Smooth muscle cell (in vitro differentiated cells): ENCODE measurements at regions not wholly inside any gene's neighbourhood (a gene's known extent, or its start where the extent isn't known, plus 50 kb on each side); places are given as distances from the start of the nearest gene placed in this dataset.

Source experiments
- DNase-seq: peaks from one replicate; lab custom pipeline; 2025; ENCODE audit not compliant: unreplicated experiment; lab: John Stamatoyannopoulos, UW
- H2AFZ ChIP-seq: fragments of 200-600 bp; sonication (generic); 2 replicates; pipeline ENCODE4 v1.6.0; 2016; ENCODE audit warnings: antibody characterized with exemption, low read depth, mild to moderate bottlenecking
- H3F3A ChIP-seq: fragments of 200-600 bp; sonication (generic); 2 replicates; pipeline ENCODE4 v1.6.0; 2017; ENCODE audit warnings: antibody characterized with exemption, low read depth
- H3K27ac ChIP-seq: fragments of 200-600 bp; sonication (generic); 2 replicates; pipeline ENCODE4 v1.5.1; 2016; ENCODE audit warnings: low read depth, mild to moderate bottlenecking
- H3K27me3 ChIP-seq: fragments of 200-600 bp; sonication (generic); 2 replicates; pipeline ENCODE4 v1.6.1; 2016; ENCODE audit warnings: low read depth, mild to moderate bottlenecking
- H3K36me3 ChIP-seq: fragments of 200-600 bp; sonication (generic); 2 replicates; pipeline ENCODE4 v1.5.1; 2016; ENCODE audit warnings: low read depth
- H3K4me1 ChIP-seq: fragments of 200-600 bp; sonication (generic); 2 replicates; pipeline ENCODE4 v1.5.1; 2016; ENCODE audit warnings: low read depth
- H3K4me2 ChIP-seq: fragments of 200-600 bp; sonication (generic); 2 replicates; pipeline ENCODE4 v1.6.0; 2016; ENCODE audit warnings: mild to moderate bottlenecking
- H3K4me3 ChIP-seq: fragments of 200-600 bp; sonication (generic); 2 replicates; pipeline ENCODE4 v1.5.1; 2016; ENCODE audit warnings: mild to moderate bottlenecking
- H3K79me2 ChIP-seq: fragments of 200-600 bp; sonication (generic); 2 replicates; pipeline ENCODE4 v1.6.0; 2016; ENCODE audit warnings: low read depth, mild to moderate bottlenecking
- H3K9ac ChIP-seq: fragments of 200-600 bp; sonication (generic); 2 replicates; pipeline ENCODE4 v1.6.0; 2016; ENCODE audit warnings: low read depth
- H3K9me3 ChIP-seq: fragments of 200-600 bp; sonication (generic); replicated peaks from 2 replicates; pipeline ENCODE4 v1.5.1; 2016; ENCODE audit warnings: low read depth
- H4K20me1 ChIP-seq: fragments of 200-600 bp; sonication (generic); 2 replicates; pipeline ENCODE4 v1.6.0; 2016; ENCODE audit warnings: low read depth
- WGBS: methylation state at CpG from one replicate; pipeline ENCODE4 v1.1.7; 2016; ENCODE audit warnings: low lambda C conversion rate; 5-methylcytosine and 5-hydroxymethylcytosine counted together
- TF ChIP-seq, protein P1 (sequence below): fragments of 200-600 bp; sonication (generic); IDR thresholded peaks from 2 replicates; pipeline ENCODE4 v1.5.1; 2017; ENCODE audit warnings: borderline replicate concordance, mild to moderate bottlenecking, antibody characterized with exemption; ENCODE audit not compliant: insufficient read depth, poor library complexity, severe bottlenecking

DNA sequence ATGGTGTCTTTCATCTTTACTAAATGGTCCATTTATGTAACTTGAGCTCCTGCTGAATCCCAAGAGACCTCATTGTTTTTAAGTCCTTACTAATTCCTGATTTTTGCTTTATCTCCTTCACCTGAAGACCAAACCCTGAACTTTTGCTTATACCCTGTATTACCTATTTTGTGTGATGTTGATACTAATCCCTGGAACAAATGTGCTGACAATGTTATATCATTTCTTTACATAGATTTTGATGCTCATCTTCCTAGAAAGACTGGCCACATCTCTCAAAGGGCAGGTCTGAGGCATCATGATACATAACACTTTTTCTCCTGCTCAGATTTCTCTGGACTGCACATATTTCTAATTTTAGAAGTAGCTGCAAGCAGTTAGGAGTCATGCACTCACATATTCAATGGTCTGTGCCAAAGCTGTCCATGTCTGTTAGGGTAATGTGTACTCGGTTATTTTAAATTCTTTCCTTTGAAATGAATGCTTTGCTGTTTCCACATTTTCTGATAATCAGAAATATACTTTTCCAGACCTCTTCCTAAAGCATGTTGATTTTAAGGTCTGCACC, 427.9 kb upstream of the HNRNPA3 start:
- TF ChIP-seq, protein P1, sequence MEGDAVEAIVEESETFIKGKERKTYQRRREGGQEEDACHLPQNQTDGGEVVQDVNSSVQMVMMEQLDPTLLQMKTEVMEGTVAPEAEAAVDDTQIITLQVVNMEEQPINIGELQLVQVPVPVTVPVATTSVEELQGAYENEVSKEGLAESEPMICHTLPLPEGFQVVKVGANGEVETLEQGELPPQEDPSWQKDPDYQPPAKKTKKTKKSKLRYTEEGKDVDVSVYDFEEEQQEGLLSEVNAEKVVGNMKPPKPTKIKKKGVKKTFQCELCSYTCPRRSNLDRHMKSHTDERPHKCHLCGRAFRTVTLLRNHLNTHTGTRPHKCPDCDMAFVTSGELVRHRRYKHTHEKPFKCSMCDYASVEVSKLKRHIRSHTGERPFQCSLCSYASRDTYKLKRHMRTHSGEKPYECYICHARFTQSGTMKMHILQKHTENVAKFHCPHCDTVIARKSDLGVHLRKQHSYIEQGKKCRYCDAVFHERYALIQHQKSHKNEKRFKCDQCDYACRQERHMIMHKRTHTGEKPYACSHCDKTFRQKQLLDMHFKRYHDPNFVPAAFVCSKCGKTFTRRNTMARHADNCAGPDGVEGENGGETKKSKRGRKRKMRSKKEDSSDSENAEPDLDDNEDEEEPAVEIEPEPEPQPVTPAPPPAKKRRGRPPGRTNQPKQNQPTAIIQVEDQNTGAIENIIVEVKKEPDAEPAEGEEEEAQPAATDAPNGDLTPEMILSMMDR, result no peak
- H3K9ac ChIP-seq, result no peak overlapping the region
- no peak overlapping the region for H3K27ac ChIP-seq
- no peaks in the 10 kb centered on the region for H3F3A ChIP-seq
- WGBS, result 92% methylated on average over 1 of the region's 1 CpG
- no peaks in the 10 kb centered on the region for H3K27me3 ChIP-seq
- no peaks in the 10 kb centered on the region for H3K36me3 ChIP-seq
- H3K4me2 ChIP-seq, result no peak overlapping the region
- no peak overlapping the region for H2AFZ ChIP-seq
- no peaks in the 10 kb centered on the region for H4K20me1 ChIP-seq
- no peaks in the 10 kb centered on the region for H3K9me3 ChIP-seq
- no peak overlapping the region for H3K4me3 ChIP-seq
- DNase-seq, result no peak
- H3K4me1 ChIP-seq, result no peaks in the 10 kb centered on the region
- no peaks in the 10 kb centered on the region for H3K79me2 ChIP-seq

DNA sequence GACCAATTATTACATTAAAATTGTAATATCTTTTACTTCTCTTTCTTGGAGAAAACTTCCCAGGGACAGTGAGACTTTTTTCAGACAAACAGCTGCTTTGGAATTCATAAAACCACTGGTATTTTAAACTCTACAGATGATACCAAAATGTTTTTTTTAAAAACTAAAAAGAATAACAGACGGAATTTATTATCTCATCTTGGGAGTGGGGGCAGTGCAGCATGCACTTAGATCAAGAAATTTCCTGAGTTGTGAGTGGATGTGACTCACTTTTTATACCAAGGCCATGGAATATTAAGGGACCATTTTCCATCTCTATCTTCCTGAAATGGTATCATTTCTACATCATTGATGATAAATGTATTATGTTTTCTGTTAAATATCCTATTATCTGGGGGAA, 422.8 kb upstream of the HNRNPA3 start:
- no peaks in the 10 kb centered on the region for H3F3A ChIP-seq
- DNase-seq, result no peak
- H3K36me3 ChIP-seq, result no peaks in the 10 kb centered on the region
- H4K20me1 ChIP-seq, result no peaks in the 10 kb centered on the region
- no peak overlapping the region for H2AFZ ChIP-seq
- H3K4me1 ChIP-seq, result no peaks in the 10 kb centered on the region
- H3K4me2 ChIP-seq, result no peak overlapping the region
- H3K79me2 ChIP-seq, result no peaks in the 10 kb centered on the region
- H3K27me3 ChIP-seq, result peaks cover 3% of the 10 kb centered on the region
- no peaks in the 10 kb centered on the region for H3K9me3 ChIP-seq
- TF ChIP-seq, protein P1, result no peak
- H3K4me3 ChIP-seq, result no peak overlapping the region
- WGBS, result 43% methylated on average over 1 of the region's 1 CpG
- H3K27ac ChIP-seq, result no peak overlapping the region
- no peak overlapping the region for H3K9ac ChIP-seq

DNA sequence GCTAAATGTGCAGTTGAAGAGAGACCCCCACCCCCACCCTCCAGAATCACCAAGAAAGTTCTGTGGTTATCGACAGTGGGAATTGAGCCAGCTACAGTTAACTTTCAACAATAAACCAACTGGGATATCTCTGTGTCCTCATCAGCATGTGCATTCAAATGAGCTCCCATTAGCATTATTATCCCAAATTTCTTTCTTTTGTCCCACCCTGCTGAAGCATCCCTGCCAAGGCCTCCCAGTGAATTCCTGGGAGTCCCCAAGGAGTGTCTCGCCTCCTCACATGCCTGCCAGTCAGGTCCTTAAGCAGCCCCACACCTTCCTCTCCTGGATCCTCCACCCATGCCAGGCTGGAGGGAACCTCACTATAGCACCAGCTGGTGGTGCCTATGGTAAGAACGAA, 422.1 kb upstream of the HNRNPA3 start:
- H3K4me3 ChIP-seq, result no peak overlapping the region
- H3K4me1 ChIP-seq, result no peaks in the 10 kb centered on the region
- no peak overlapping the region for H3K9ac ChIP-seq
- H3K36me3 ChIP-seq, result no peaks in the 10 kb centered on the region
- H3K4me2 ChIP-seq, result no peak overlapping the region
- DNase-seq, result no peak
- H3K9me3 ChIP-seq, result no peaks in the 10 kb centered on the region
- no peaks in the 10 kb centered on the region for H3F3A ChIP-seq
- no peak overlapping the region for H3K27ac ChIP-seq
- TF ChIP-seq, protein P1, result no peak
- H3K27me3 ChIP-seq, result peaks cover 7% of the 10 kb centered on the region
- no peaks in the 10 kb centered on the region for H4K20me1 ChIP-seq
- no peak overlapping the region for H2AFZ ChIP-seq
- H3K79me2 ChIP-seq, result no peaks in the 10 kb centered on the region
- WGBS, result 91% methylated on average over 3 of the region's 3 CpGs

DNA sequence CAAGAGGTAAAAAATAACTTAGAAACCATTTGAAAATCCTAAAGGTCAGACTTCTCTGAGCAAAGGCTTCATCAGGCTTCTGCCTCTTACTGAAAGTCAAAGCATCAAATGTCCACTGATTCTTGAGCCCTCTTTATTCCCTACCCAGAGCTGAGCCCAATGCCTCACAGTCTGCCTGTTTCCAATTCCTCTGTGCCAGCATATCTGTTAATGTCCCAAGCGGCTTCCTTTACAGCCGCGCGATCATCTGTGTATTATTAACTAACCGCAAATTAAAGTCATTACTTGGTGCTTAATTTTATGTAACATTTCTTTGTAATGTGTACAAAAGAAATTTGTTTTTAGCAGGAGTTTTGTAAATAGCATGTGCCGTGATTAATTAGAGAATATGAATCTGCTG, 418.8 kb upstream of the HNRNPA3 start:
- H4K20me1 ChIP-seq, result no peaks in the 10 kb centered on the region
- H3F3A ChIP-seq, result no peaks in the 10 kb centered on the region
- H3K9me3 ChIP-seq, result no peaks in the 10 kb centered on the region
- H3K27me3 ChIP-seq, result peaks cover 7% of the 10 kb centered on the region
- no peak for DNase-seq
- WGBS, result 79% methylated on average over 6 of the region's 6 CpGs
- TF ChIP-seq, protein P1, result no peak
- H3K4me3 ChIP-seq, result no peak overlapping the region
- H3K27ac ChIP-seq, result no peak overlapping the region
- no peak overlapping the region for H2AFZ ChIP-seq
- H3K36me3 ChIP-seq, result no peaks in the 10 kb centered on the region
- no peak overlapping the region for H3K9ac ChIP-seq
- H3K79me2 ChIP-seq, result no peaks in the 10 kb centered on the region
- H3K4me2 ChIP-seq, result no peak overlapping the region
- H3K4me1 ChIP-seq, result no peaks in the 10 kb centered on the region
